NCI-H748 (cell line): ENCODE measurements at regions not wholly inside any gene's neighbourhood (a gene's known extent, or its start where the extent isn't known, plus 50 kb on each side); places are given as distances from the start of the nearest gene placed in this dataset.

ENCODE experiments used
- DNase-seq: peaks from one replicate; lab custom pipeline; 2025; ENCODE audit not compliant: unreplicated experiment; lab: John Stamatoyannopoulos, UW

GRCh38 chr1:9419369-9420041 is 119.8 kb upstream of the SLC25A33 start:
- no peak for DNase-seq

- no peak for DNase-seq
These were observed 118.3 kb upstream of the SLC25A33 start for GRCh38 chr1:9420835-9421532.

- DNase-seq = no peak
These were observed 117.8 kb upstream of the SLC25A33 start for GRCh38 chr1:9421533-9421873.

GRCh38 chr1:9422321-9422720 is 116.9 kb upstream of the SLC25A33 start:
- no peak for DNase-seq

- DNase-seq = no peak
These were observed 116.3 kb upstream of the SLC25A33 start for GRCh38 chr1:9422911-9423505.

- DNase-seq = no peak
These were observed 115.0 kb upstream of the SLC25A33 start for GRCh38 chr1:9424261-9424660.

GRCh38 chr1:9425859-9426258 is 113.4 kb upstream of the SLC25A33 start:
- no peak for DNase-seq

- no peak for DNase-seq
These were observed 113.0 kb upstream of the SLC25A33 start for GRCh38 chr1:9426291-9426711.

GRCh38 chr1:9427388-9427787 is 111.9 kb upstream of the SLC25A33 start:
- no peak for DNase-seq

GRCh38 chr1:9428601-9429341 is 110.5 kb upstream of the SLC25A33 start:
- DNase-seq = peak; percentile 98

GRCh38 chr1:9429342-9429711 is 109.9 kb upstream of the SLC25A33 start:
- DNase-seq = no peak

GRCh38 chr1:9434247-9435152 is 104.8 kb upstream of the SLC25A33 start:
- no peak for DNase-seq

GRCh38 chr1:9435153-9435636 is 104.1 kb upstream of the SLC25A33 start:
- no peak for DNase-seq

- DNase-seq = no peak
These were observed 103.2 kb upstream of the SLC25A33 start for GRCh38 chr1:9435854-9436640.

- no peak for DNase-seq
These were observed 101.3 kb upstream of the SLC25A33 start for GRCh38 chr1:9437961-9438430.

GRCh38 chr1:9438431-9439073 is 100.7 kb upstream of the SLC25A33 start:
- no peak for DNase-seq

GRCh38 chr1:9439074-9439761 is 100.0 kb upstream of the SLC25A33 start:
- DNase-seq = peak; percentile 4

GRCh38 chr1:9440261-9440660 is 99.0 kb upstream of the SLC25A33 start:
- no peak for DNase-seq

- DNase-seq = no peak
These were observed 98.5 kb upstream of the SLC25A33 start for GRCh38 chr1:9440763-9441194.
